ENCODE measurements at regions not wholly inside any gene's neighbourhood (a gene's known extent, or its start where the extent isn't known, plus 50 kb on each side); places are given as distances from the start of the nearest gene placed in this dataset.
"Not testable (repeated sequence)": the region's sequence is repeated elsewhere in the genome, so short reads cannot be mapped to it uniquely, and the experiment has no call there.

DNA sequence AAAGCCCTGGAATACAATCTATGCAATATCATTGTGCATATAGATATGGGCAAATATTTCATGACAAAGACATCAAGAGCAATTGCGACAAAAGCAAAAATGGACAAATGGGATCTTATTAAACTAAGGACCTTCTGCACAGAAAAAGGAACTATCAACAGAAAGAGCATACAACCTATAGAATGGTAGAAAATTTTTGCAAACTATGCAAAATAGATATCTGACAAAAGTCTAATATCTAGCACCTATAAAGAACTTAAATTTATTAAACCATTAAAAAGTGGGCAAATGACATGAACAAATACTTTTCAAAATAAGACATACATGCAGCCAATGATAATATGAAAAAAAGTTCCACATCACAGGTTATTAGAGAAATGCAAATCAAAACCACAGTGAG, 312.9 kb downstream of the GLUD2 start:
- Histone ChIP-seq H3K9ac (ENCODE audit: low read length) (no peak overlapping the region), H3K27me3 (ENCODE audit: low read length) (no peaks in the 10 kb centered on the region), H3K4me2 (ENCODE audit: low read depth, low read length, poor library complexity, severe bottlenecking) (no peak overlapping the region), H3K79me2 (ENCODE audit: insufficient read depth, low read length) (no peaks in the 10 kb centered on the region), H3K36me3 (ENCODE audit: low read length) (no peaks in the 10 kb centered on the region), H3K4me3 (ENCODE audit: insufficient read depth, low read length, poor library complexity, severe bottlenecking) (no peak overlapping the region), H3K9me3 (ENCODE audit: insufficient read depth, low read length) (no peaks in the 10 kb centered on the region), H3K9me2 (replicated peaks; ENCODE audit: insufficient read depth, low read length) (no peaks in the 10 kb centered on the region), H3F3A (ENCODE audit: insufficient read depth) (no peaks in the 10 kb centered on the region), H4K20me1 (ENCODE audit: low read depth, low read length) (no peaks in the 10 kb centered on the region), H2AFZ (ENCODE audit: low read depth, low read length, severe bottlenecking) (no peak overlapping the region), H3K27ac (ENCODE audit: low read depth, low read length) (no peak overlapping the region)
- TF ChIP-seq, protein P1, sequence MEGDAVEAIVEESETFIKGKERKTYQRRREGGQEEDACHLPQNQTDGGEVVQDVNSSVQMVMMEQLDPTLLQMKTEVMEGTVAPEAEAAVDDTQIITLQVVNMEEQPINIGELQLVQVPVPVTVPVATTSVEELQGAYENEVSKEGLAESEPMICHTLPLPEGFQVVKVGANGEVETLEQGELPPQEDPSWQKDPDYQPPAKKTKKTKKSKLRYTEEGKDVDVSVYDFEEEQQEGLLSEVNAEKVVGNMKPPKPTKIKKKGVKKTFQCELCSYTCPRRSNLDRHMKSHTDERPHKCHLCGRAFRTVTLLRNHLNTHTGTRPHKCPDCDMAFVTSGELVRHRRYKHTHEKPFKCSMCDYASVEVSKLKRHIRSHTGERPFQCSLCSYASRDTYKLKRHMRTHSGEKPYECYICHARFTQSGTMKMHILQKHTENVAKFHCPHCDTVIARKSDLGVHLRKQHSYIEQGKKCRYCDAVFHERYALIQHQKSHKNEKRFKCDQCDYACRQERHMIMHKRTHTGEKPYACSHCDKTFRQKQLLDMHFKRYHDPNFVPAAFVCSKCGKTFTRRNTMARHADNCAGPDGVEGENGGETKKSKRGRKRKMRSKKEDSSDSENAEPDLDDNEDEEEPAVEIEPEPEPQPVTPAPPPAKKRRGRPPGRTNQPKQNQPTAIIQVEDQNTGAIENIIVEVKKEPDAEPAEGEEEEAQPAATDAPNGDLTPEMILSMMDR (IDR thresholded peaks at IDR 0.05; ENCODE audit: insufficient read depth, low read length, poor library complexity, severe bottlenecking), result no peak
- no peak for TF ChIP-seq EZH2phosphoT487 (conservative IDR thresholded peaks at IDR 0.05; ENCODE audit: low read length)

DNA sequence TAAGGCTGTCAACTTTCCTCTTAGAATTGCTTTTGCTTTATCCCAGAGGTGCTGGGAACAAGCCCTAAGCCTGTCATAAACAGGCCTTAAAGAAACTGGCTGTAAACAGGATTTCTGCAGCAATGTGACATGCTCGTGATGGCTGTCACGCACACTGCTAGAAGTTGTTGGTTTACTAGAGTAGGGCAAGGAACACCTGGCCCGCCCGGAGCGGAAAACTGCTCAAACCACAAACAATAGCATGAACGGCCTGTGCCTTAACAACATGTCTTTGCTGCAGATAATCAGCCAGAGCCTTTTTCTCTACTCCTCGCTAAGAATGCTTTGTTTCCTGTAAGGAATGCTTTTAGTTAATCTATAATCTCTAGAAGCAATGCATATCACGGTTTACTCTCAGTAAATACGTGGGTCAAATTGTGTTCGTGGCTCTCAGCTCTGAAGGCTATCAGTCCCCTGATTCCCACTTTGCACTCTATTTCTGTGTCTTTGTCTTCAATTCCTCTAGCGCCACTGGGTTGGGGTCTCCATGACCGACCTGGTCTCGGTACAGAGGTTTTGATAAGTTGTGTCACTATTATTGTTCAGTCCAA, 318.3 kb downstream of the GLUD2 start:
- Histone ChIP-seq H3K9ac (ENCODE audit: low read length) (no peak overlapping the region), H3K4me2 (ENCODE audit: low read depth, low read length, poor library complexity, severe bottlenecking) (no peak overlapping the region)
- no peak for TF ChIP-seq EZH2phosphoT487 (conservative IDR thresholded peaks at IDR 0.05; ENCODE audit: low read length)

DNA sequence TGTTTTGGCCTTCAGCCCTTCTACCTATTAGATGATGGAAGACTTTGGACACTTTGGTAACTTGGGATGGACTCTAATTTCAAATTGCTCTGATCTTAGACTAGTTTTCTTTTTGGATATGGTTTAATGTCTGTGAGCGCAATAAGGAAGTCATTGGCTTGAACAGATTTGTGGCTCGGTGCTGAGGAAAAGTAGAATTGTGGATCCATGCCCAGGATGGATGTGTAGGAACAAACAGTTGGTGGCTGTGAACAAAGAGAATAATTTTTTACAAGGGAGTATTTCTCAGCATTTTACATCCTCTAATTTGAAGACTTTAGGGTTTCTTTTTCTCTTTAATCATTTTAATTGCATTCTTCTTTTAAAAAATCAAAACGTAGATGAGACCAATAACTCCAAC, 327.1 kb downstream of the GLUD2 start:
- Histone ChIP-seq H3K9me3 (ENCODE audit: insufficient read depth, low read length) (no peaks in the 10 kb centered on the region), H3K36me3 (ENCODE audit: low read length) (no peaks in the 10 kb centered on the region), H3K27me3 (ENCODE audit: low read length) (no peaks in the 10 kb centered on the region), H4K20me1 (ENCODE audit: low read depth, low read length) (no peaks in the 10 kb centered on the region), H3K27ac (ENCODE audit: low read depth, low read length) (no peak overlapping the region), H3K9ac (ENCODE audit: low read length) (no peak overlapping the region), H3K79me2 (ENCODE audit: insufficient read depth, low read length) (no peaks in the 10 kb centered on the region), H3K4me3 (ENCODE audit: insufficient read depth, low read length, poor library complexity, severe bottlenecking) (no peak overlapping the region), H3F3A (ENCODE audit: insufficient read depth) (no peaks in the 10 kb centered on the region), H3K9me2 (replicated peaks; ENCODE audit: insufficient read depth, low read length) (no peaks in the 10 kb centered on the region), H2AFZ (ENCODE audit: low read depth, low read length, severe bottlenecking) (no peak overlapping the region), H3K4me2 (ENCODE audit: low read depth, low read length, poor library complexity, severe bottlenecking) (no peak overlapping the region)
- TF ChIP-seq, protein P1 (IDR thresholded peaks at IDR 0.05; ENCODE audit: insufficient read depth, low read length, poor library complexity, severe bottlenecking), result no peak
- no peak for TF ChIP-seq EZH2phosphoT487 (conservative IDR thresholded peaks at IDR 0.05; ENCODE audit: low read length)

More for the DNA sequence above, 318.3 kb downstream of the GLUD2 start:
- Histone ChIP-seq H3K9me3 (ENCODE audit: insufficient read depth, low read length) (no peaks in the 10 kb centered on the region), H3K36me3 (ENCODE audit: low read length) (no peaks in the 10 kb centered on the region), H3K79me2 (ENCODE audit: insufficient read depth, low read length) (no peaks in the 10 kb centered on the region), H3K27ac (ENCODE audit: low read depth, low read length) (no peak overlapping the region), H4K20me1 (ENCODE audit: low read depth, low read length) (no peaks in the 10 kb centered on the region), H3K4me3 (ENCODE audit: insufficient read depth, low read length, poor library complexity, severe bottlenecking) (no peak overlapping the region), H3K9me2 (replicated peaks; ENCODE audit: insufficient read depth, low read length) (no peaks in the 10 kb centered on the region), H3K27me3 (ENCODE audit: low read length) (no peaks in the 10 kb centered on the region), H2AFZ (ENCODE audit: low read depth, low read length, severe bottlenecking) (no peak overlapping the region), H3F3A (ENCODE audit: insufficient read depth) (no peaks in the 10 kb centered on the region)

- not testable (repeated sequence) for H2AFZ ChIP-seq (ENCODE audit: low read depth, low read length, severe bottlenecking); H3F3A ChIP-seq (ENCODE audit: insufficient read depth); H3K9me2 ChIP-seq (replicated peaks; ENCODE audit: insufficient read depth, low read length); H3K36me3 ChIP-seq (ENCODE audit: low read length); H4K20me1 ChIP-seq (ENCODE audit: low read depth, low read length); H3K27ac ChIP-seq (ENCODE audit: low read depth, low read length); H3K4me3 ChIP-seq (ENCODE audit: insufficient read depth, low read length, poor library complexity, severe bottlenecking); H3K9ac ChIP-seq (ENCODE audit: low read length); H3K79me2 ChIP-seq (ENCODE audit: insufficient read depth, low read length); H3K9me3 ChIP-seq (ENCODE audit: insufficient read depth, low read length); H3K27me3 ChIP-seq (ENCODE audit: low read length); H3K4me2 ChIP-seq (ENCODE audit: low read depth, low read length, poor library complexity, severe bottlenecking)
Observed at GRCh38 chrX:121381915-121382314, 334.5 kb downstream of the GLUD2 start.
